Hematopoietic multipotent progenitor cell treated with erythropoietin and hydrocortisone succinate and interleukin-3 and kit ligand, for 17 days (in vitro differentiated cells): ENCODE measurements at regions not wholly inside any gene's neighbourhood (a gene's known extent, or its start where the extent isn't known, plus 50 kb on each side); places are given as distances from the start of the nearest gene placed in this dataset.
A peak's percentile ranks its signal among the peaks of the same experiment; 100 is the strongest.

Source experiments
- DNase-seq: peaks from one replicate; pipeline ENCODE4 v3.0.0-alpha.2; 2015; ENCODE audit warnings: low spot score

DNA sequence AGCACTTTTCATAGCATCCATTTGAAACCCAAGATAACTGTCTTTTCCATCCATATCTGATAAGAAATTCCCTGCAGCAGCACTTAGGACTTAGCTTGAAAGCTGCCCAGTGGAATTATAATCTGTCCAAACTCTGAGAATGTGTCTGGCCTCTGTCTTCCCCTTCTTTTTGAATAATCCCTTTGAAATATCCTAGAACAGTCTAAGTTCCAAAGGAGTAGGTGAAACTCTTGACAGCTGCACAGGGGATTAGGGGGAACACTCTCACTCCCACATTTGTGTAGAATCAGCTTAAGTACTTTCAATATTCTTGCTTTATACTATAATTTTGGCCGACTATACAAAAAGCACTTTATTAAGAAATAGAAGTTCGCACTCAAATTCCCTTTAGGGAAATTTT is 157.7 kb downstream of the PAPSS1 start:
- DNase-seq = no peak

DNA sequence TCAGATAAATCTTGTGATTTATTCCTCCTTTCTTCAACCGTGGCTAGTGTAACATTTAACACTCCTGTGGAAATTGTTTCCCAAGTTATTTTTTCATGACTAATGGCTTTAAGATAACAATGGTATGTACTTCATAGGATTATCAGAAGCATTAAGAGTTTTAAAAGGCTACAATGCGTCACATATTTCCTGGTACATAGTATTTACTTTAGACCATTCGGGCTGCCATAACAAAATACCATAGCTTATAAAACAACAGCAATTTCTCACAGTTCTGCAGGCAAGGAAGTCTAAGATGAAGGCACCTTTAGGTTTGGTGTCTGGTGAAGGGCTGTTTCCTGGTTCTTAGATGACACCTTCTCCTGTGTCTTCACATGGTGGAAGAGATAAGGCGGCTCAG is 158.6 kb downstream of the PAPSS1 start:
- DNase-seq = no peak

DNA sequence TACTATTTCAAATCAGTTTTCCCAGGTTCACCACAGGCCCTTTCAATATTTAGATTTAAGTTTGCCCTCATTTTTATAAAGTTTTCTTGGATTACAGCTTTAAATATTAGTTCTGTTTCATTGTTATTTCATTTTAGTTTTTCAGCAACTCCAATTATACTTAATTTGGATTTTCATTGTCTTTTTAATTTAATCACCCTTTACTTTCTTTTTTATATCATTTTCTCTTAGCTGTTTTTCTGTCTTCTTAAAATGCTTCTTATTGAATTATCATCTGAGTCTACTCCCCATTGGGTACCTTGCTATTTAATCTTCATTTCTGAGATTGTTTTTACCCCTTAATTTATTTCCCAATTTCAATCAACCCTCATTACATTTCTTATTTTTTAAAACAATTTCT is 160.4 kb downstream of the PAPSS1 start:
- no peak for DNase-seq

DNA sequence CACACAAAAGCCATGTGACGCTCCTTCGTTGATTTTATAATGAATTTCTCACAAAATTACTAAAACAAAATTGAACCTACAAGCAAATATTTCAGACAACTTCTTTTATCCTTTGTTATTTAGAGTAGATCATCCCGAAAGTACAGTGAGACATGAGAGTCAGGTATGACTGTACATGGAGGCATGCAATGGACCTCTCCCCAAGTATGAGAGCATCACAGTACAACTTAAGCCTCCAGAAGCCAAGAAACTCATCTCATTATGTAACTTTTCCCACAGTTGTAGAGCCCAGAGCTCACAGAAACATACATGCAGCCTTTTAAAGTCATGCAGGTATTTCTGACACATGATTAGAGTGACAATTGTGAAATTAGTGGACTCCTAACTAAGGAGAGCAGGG is 167.7 kb downstream of the PAPSS1 start:
- DNase-seq = no peak

DNA sequence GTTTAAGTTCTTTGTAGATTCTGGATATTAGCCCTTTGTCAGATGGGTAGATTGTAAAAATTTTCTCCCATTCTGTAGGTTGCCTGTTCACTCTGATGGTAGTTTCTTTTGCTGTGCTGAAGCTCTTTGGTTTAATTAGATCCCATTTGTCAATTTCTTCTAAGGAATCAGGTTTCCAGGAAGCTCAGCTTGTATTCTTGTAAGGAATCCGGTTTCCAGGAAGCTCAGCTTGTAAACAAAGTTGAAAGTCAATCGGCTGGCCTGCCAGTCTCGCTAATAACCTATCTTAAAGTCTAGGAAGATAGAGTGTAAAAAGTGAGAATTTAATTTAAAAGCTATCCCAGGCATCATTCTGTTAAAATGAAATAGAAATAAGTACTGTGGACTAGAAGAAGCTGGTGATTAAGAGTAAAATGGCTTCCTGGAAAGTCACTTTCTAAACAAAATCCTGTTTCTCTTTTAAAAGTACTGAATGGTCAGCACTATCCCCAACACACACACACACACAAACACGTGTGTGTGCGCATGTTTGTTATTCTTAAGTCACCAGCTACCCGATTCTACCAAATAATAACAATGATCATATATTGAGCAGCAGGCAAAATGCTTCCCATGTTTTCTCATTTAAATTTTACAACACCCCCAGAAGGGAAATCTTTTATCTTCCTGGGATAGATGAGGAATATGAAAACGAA is 171.7 kb downstream of the PAPSS1 start:
- DNase-seq = no peak

DNA sequence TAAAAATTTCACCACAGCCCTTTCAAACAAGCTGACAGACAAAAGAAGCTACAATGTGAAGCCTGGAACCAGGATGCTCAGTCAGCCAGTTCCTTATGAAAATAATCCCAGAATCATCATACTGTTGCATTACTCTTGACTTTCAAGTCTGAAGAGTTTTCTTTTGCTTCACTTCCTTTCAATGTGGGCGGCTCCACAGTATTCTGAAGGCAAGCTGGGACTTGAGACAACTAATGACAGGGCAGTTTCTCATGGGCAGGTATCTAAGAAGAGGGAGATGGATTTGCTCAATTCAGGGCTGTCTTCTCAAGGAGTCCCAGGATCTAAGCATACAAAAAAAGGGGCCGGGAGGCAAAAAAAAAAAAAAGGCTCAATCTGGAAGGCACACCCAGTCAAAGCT is 173.4 kb downstream of the PAPSS1 start:
- DNase-seq = no peak

DNA sequence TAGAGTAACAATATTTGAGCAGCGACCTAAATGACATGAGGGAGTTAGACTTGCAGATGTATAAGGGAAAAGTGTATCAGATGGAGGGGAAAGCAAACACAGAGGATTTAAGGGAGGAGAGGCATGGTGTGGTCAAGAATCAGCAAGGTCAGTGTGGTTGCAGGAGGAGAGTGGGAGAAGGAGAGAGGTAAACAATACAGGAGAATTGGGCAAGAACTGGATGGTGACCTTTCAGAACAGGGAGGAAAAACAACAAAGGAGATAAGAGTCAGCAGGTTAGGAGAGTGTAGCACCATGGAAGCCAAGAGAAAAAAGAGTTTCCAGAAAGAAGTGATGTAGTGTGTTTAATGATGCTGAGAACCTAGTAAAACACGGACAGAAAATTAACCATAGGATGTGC is 178.5 kb downstream of the PAPSS1 start:
- no peak for DNase-seq

DNA sequence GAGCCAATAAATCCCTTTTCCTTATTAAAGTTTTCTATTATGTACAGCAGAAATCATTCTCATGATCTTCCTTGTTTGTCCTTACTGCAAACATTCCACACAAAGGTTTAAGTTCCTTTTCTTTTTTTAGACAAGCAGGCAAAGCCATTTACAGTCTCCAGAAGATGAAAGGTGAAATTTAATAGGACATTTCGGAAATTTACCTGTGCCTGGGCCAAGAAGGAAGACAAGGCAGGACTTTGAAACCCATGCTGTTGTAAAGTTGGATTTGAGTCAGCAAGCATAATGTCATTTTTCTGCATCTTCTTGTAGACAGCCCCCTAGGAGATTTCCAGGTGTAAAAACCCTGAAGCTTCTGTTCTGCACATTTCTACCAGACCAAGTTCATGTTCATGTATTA is 188.1 kb downstream of the PAPSS1 start:
- no peak for DNase-seq

DNA sequence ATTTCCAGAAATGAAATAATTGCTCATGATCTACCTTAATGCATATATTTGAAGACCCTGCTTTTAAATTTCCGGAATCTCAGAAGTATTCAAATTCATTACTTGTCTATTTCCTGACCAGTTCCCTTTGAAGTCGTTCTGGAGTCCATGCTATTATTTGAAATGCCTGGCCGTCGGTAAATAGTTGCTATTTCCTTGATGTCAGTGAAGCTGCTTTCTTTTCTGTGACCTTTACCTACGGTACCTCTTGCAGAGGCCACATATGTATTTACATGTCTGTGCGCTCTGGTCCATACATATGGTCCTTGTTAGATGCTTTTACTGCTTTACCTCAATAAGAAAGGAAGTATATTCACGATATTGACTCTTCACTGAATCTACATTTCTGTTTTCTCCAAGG is 199.7 kb downstream of the PAPSS1 start:
- DNase-seq = no peak

DNA sequence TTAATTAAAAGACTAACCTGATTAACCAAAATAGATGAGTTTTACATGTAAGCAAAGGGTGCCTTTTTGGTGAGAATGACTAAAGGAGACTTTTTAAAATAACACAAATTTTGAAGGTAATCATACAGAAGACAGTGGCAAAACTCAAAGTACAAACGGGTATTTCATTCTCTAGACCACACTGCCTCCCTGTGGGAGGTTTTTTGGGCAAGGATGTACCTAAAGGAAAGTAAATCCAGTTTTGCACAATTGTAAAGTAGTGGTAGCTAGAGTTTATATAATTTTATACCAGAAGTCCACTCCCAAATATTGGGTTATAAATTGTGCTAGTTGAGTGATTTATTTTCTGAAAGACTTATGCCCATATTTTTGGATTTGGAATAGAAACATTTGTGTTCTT is 201.0 kb downstream of the PAPSS1 start:
- DNase-seq = no peak

DNA sequence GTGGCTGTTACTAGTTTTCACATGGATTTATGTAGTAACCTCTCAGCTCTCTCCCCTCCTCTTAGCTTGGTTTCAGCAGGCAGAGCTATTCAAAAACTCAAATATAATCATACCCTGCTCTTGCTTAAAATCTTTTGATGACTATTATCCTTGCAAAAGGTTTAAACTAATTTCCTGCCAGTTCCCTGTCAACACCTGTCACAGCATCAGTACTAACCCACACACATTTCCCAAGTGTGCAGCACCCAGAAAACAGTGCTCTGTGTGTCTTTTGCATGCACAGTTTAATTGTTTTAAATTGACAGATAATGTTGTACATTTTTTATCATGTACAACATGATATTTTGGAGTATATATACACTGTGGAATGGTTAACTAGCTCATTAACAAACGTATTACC is 202.0 kb downstream of the PAPSS1 start:
- no peak for DNase-seq

DNA sequence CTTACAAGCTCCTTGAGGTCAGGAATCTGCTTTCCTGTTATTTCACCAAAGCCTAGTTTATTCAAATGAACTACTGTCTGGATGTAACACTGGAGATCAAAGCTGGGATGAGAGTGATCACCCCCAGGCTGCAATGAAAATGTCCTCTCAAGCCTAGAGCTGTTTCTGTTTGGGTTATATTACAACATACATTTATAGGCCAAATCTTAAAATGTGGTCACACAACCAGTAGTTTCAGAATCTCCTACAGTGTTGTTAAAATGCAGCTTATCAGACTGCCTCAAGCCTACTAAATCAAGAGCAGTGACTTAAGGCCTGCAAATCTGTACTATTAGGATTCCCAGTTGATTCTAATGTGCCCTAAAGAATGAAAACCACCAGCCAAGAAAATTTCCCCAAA is 207.5 kb downstream of the PAPSS1 start:
- no peak for DNase-seq

DNA sequence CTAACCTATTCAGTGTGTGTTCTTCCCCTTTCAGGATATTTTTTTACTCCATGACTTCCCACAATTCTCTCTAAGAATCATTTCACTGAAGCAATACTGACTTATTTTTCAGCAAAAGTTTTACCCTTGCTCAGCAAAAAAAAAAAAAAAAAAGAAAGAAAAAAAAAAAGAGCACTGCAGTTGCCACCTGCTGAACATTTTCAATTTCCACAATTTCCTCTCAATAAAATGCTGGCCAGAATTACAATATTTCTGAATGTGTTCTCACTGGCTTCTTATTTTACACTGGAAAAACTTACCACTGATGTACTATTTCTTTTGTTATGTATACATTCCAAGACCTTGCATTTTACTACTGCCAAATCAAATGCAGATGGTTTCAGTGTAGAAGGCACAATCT is 210.4 kb downstream of the PAPSS1 start:
- no peak for DNase-seq

DNA sequence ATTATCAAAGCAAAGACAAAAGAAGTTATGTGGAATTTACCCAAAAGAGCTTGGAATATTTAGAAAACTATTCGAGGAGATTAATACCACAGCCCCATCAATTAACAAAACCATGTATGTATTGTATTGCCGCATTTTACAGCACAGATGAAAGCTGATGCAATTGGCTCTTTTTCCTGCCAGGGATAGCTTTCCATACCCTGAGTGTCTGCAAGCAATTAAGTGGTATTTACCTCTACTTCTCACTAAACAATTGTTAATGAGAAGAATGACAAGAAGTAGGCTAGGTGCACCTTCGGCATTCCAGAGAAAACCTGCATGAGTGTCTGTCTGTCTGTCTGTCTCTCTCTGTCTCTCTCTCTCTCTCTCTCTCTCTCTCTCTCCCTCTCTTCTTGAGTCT is 219.5 kb downstream of the PAPSS1 start:
- DNase-seq = no peak

DNA sequence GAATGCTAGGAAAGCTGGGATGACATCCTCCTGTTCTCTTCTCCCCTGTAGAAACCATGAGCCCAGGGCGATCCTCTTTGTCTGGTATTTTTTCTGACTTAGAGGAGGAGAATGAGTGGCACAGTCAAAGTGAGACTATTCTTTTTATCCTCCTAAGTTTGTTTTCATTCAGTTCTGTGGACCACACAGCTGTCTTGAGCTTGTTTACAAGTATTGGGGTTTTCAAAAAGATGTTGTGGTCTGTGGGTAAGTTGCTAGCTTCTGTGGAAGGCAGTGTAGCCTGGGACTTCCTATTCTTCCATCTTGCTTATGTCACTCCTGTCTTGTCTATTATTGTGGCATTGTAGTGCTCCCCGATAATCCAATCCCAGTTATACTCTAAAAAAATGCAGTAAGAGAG is 223.0 kb downstream of the PAPSS1 start:
- no peak for DNase-seq

DNA sequence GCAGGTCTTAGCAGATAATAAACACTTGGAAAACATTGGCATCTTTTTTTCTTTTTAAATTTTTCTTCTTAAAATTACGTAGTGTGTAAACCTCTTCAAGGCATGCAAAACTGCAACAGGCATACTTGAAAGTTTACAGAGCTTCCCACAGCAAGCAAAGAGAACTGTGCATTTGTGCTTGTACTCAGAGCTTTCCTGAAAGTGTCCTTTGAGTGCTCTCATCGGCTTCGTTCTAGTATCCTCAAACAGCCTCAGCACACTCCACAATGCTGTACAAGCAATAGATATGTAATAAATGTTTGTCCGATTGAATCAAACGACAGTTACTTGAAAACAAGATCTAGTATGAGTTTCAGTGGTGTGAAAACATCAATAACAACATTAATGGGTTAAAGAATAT is 227.5 kb downstream of the PAPSS1 start:
- no peak for DNase-seq

DNA sequence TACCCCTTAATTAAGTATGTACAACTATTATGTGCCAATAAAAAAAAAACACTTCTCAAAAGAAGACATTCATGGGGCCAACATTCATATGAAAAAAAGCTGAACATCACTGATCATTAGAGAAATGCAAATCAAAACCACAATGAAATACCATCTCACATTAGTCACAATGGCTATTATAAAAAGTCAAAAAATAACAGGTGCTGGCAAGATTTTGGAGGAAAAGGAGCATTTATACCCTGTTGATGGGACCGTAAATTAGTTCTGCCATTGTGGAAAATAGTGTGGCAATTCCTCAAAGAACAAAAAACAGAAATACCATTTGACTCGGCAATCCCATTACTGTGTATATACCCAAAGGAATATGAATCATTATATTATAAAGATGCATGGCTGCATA is 229.9 kb downstream of the PAPSS1 start:
- no peak for DNase-seq

DNA sequence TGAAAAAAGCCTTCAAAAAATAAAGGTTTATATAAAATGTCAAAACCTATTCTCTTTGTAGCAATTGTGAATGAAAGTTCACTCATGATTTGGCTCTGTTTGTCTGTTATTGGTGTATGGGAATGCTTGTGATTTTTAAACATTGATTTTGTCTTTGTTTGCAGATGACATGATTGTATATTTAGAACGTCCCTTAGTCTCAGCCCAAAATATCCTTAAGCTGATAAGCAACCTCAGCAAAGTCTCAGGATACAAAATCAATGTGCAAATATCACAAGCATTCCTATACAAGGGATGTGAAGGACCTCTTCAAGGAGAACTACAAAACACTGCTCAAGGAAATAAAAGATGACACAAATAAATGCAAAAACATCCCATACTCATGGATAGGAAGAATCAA is 236.4 kb downstream of the PAPSS1 start:
- DNase-seq = peak; percentile 30

DNA sequence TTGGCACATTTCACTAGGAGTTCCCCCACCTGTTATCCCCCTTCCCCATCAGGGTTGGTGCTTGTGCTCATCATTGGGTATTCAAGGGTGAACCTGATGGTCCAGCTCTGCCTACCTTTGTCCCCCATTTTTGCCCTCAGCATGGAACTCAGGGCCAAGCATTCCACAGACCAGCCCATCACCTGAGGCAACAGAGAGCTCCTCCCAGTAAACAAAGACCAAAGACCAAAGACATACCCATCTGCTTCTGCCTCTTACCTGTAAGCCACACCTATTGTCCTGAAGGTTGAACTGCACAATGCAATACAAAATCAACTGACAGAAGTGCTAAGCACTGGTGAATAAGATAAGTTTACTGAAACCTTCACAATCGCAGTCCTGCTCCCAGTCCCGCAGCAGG is 237.5 kb downstream of the PAPSS1 start:
- DNase-seq = no peak

DNA sequence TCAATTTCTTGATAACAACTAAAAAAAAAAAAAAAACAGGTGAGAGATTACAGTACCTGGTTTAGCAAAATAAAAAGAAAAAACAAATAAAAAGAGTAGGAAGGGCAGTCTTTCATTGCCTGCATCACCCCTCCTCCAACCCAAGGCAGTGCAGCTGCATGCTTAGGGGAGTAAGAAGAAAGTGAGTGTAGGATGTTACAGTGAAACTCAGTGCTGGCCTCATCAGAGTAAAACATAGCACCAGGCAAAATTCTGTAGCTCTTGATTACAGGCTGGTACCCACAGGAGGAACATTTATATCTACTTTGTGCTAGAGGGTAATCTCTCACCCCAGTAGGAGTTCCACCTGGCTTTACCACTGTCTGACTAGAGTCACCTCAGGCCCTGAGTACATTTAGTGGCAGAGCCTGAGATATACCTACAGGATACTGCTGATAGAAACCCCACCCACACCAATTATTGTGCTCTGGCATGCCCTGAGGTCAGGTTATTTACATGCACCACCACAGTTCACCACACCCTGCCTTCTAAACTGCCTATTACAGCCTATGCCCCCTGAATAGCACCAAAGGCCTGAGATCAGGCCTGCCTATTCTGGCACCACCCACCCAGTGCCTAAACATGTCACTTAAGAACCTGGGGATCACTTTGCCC is 241.6 kb downstream of the PAPSS1 start:
- no peak for DNase-seq

DNA sequence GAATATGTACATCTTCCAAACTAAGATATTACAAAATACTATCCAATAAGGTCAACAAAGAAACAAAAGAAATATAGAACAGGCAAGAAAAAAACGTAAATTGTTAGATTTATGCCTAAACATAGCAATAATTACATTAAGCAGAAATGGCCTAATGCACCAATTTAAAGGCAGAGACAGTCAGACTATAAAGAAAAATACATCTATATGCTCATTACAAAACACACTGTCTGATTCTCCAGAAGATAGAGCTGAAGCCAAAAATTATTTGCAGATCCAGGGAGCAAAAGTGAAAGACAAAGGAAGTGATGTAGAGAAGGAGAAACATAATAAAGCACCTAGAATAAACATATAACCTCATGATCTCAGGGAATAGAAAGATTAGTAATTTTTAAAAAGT is 246.9 kb downstream of the PAPSS1 start:
- no peak for DNase-seq

DNA sequence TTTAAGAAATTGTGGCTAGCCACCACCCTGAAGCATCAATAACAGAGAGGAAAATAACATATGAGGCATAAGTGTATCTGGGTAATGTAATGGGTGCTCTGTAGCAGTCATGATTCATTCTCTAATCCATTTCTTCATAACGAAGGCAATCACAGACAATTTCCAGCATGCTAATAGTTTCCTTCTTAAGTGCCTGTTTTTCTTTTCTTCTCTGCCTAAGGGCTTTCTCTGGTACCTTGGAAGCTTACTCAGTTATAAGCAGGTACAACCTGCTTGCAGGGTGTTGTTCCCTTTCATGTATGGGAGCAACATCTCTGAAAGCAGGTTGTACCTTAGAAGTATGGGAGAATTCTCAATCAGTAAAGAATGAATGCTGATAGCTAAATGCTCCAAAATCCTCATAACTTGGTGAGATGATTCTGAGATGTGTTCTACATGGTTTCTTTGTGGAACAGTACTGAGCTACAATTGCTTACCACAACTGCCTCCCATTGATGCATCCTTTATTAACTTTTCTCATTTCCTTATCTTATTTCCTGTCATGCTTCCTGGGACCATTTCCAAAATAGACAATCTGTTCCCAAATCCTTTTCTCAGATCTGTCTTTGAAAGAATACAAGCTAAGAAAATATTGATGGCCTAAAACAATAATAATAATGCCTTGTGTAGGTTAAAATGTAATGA is 247.6 kb downstream of the PAPSS1 start:
- DNase-seq = no peak

DNA sequence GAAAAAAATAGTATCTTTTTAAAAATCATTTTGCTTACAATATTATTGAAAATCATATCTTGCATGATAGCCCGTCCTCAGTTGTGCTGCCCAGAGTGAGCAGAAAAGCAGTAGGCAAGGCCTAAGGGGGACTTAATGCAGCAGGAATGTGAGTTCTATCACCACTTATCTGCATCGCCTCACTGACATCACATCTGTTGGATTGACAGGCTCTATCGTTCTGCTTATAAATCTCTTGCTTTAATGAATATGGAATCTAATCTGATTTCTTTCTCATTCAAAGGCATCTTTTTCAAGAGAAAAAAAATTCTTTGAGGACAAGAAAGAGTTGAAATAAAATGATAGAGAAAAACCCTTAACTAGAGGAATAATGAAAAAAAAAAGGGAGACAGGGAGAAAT is 249.9 kb downstream of the PAPSS1 start:
- no peak for DNase-seq

DNA sequence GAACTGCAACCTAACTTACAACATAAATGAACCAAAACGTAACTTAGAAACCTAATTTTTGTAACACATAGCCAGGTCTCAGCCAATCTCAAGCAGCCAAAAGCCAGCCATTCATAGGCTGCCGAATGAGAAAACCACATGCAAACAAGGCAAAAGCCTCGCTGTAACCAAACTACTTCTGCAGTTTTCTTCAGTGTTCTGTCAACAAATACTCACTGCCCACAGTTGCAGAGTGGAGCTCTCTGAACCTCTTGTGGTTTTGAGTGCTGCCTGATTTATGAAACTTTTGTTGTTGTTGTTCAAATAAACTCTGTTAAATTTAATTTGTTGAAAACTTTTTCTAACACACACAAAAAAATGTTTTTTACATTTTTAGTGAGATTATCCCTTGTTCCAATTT is 251.2 kb downstream of the PAPSS1 start:
- DNase-seq = no peak
